ENCODE measurements at regions not wholly inside any gene's neighbourhood (a gene's known extent, or its start where the extent isn't known, plus 50 kb on each side); places are given as distances from the start of the nearest gene placed in this dataset.

DNA sequence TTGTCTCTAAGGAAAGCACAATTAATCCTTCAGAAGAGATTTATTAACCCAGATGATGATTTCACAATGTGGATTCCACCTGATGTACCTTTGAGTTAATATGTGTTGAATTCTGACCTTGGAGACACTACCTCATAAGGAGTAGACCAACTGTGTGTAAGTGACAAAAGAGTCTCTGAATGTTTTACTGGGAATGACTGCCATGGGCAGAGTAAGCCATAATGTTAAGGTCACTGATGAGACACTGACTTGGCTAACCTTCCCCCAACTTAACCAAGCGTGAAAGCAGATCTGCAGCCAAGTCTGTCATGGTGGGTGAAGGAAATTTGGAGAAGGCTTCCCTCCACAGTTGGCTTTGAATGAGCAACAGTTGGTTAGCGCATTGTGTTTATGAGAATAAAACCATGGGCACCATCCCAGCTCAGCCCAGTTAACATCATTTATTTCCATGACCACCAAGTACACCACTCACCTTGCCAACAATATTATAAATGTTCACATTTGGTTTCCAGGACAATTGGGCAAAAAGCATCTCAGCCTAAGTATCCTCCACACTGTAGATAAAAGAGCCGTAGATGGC is 618.5 kb downstream of the KCNJ2 start:
- no peaks in the 10 kb centered on the region for H3K9me3 ChIP-seq
- no peak overlapping the region for H3K4me3 ChIP-seq
- no peak overlapping the region for H3K27ac ChIP-seq
- TF ChIP-seq POLR2A (IDR thresholded peaks at IDR 0.05) (no peak), CTCF (IDR thresholded peaks at IDR 0.05) (no peak), POLR2AphosphoS5 (IDR thresholded peaks at IDR 0.05; ENCODE audit: insufficient read depth in 1 of 2, low read depth in 1 of 2) (no peak)
- DNase-seq (ENCODE audit: extremely low spot score in 2 of 2): no peak
- no peaks in the 10 kb centered on the region for H3K27me3 ChIP-seq
- H3K4me1 ChIP-seq: no peaks in the 10 kb centered on the region
- intact Hi-C loops (cut with DNase I): no loop called here
- no peaks in the 10 kb centered on the region for H3K36me3 ChIP-seq

DNA sequence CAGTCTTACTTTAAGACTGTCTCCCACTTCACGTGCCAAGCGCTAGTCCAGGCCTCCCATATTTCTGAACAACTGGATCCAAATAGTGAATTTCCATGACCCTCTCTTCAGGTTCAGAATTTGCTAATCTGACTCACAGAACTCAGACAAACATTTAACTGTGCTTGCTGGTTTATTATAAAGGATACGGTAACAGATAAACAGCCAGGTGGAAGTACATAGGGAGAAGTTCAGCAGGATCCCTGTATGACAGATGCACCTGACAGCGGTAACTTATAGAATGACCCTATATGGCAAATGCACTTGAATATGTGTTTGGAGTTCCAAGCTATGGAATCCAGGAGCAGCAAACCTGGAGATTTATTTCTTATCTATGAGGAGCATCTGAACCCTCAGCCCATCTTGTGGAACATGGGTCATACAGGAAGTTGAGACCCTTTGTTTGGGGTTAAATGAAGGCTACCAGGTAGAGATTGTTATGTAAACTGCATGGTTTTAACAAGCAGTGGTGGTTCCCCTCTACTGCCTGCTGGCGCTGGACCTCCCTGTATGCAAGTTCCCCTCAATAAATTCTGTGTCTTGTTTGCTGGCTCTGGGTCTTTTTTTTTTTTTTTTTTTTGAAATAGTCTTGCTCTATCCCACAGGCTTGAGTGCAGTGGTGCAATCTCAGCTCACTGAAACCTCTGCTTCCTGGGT is 622.6 kb downstream of the KCNJ2 start:
- H3K4me1 ChIP-seq: no peaks in the 10 kb centered on the region
- TF ChIP-seq POLR2A (IDR thresholded peaks at IDR 0.05) (no peak), CTCF (IDR thresholded peaks at IDR 0.05) (no peak), POLR2AphosphoS5 (IDR thresholded peaks at IDR 0.05; ENCODE audit: insufficient read depth in 1 of 2, low read depth in 1 of 2) (no peak)
- H3K27me3 ChIP-seq: no peaks in the 10 kb centered on the region
- H3K27ac ChIP-seq: no peak overlapping the region
- intact Hi-C loops (cut with DNase I): no loop called here
- DNase-seq (ENCODE audit: extremely low spot score in 2 of 2): no peak
- no peaks in the 10 kb centered on the region for H3K36me3 ChIP-seq
- H3K4me3 ChIP-seq: no peak overlapping the region
- H3K9me3 ChIP-seq: no peaks in the 10 kb centered on the region

GRCh38 chr17:70794738-70795137 is 625.4 kb downstream of the KCNJ2 start:
- no peaks in the 10 kb centered on the region for H3K4me1 ChIP-seq
- intact Hi-C loops (cut with DNase I): no loop called here
- H3K27me3 ChIP-seq: no peaks in the 10 kb centered on the region
- no peaks in the 10 kb centered on the region for H3K36me3 ChIP-seq
- DNase-seq (ENCODE audit: extremely low spot score in 2 of 2): no peak
- no peak overlapping the region for H3K27ac ChIP-seq
- H3K9me3 ChIP-seq: no peaks in the 10 kb centered on the region
- H3K4me3 ChIP-seq: no peak overlapping the region
- TF ChIP-seq POLR2AphosphoS5 (IDR thresholded peaks at IDR 0.05; ENCODE audit: insufficient read depth in 1 of 2, low read depth in 1 of 2): no peak
- TF ChIP-seq POLR2A (IDR thresholded peaks at IDR 0.05): no peak
- no peak for TF ChIP-seq CTCF (IDR thresholded peaks at IDR 0.05)

DNA sequence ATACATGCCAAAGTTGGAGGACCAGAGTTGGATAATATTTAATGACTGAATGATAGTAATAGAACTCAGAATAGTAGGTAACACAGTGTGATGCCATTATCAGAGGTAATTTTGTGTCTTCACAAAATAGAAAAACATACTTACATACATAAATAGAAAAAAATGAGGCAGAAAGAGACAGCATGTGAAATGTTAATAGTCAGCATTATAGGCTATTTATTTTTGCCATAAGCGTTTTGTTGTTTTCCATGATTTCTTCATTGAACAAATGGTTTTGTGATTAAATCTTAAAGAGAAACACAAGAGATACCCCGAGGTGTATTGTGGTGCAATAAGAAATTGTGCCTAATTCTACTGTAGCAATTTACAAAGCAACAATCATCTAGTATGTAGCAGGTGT is 626.3 kb downstream of the KCNJ2 start:
- no peaks in the 10 kb centered on the region for H3K27me3 ChIP-seq
- intact Hi-C loops (cut with DNase I): no loop called here
- H3K27ac ChIP-seq: no peak overlapping the region
- no peaks in the 10 kb centered on the region for H3K36me3 ChIP-seq
- no peak overlapping the region for H3K4me3 ChIP-seq
- H3K4me1 ChIP-seq: no peaks in the 10 kb centered on the region
- DNase-seq (ENCODE audit: extremely low spot score in 2 of 2): no peak
- H3K9me3 ChIP-seq: no peaks in the 10 kb centered on the region
- TF ChIP-seq POLR2AphosphoS5 (IDR thresholded peaks at IDR 0.05; ENCODE audit: insufficient read depth in 1 of 2, low read depth in 1 of 2) (no peak), CTCF (IDR thresholded peaks at IDR 0.05) (no peak), POLR2A (IDR thresholded peaks at IDR 0.05) (no peak)

GRCh38 chr17:70796757-70797156 is 627.4 kb downstream of the KCNJ2 start:
- Histone ChIP-seq H3K4me3 (no peak overlapping the region), H3K4me1 (no peaks in the 10 kb centered on the region), H3K36me3 (no peaks in the 10 kb centered on the region), H3K9me3 (no peaks in the 10 kb centered on the region), H3K27me3 (no peaks in the 10 kb centered on the region), H3K27ac (no peak overlapping the region)
- intact Hi-C loops (cut with DNase I): no loop called here
- no peak for DNase-seq (ENCODE audit: extremely low spot score in 2 of 2)
- no peak for TF ChIP-seq CTCF (IDR thresholded peaks at IDR 0.05)
- no peak for TF ChIP-seq POLR2AphosphoS5 (IDR thresholded peaks at IDR 0.05; ENCODE audit: insufficient read depth in 1 of 2, low read depth in 1 of 2)
- TF ChIP-seq POLR2A (IDR thresholded peaks at IDR 0.05): no peak

All from vagina (tissue), 2 donors.